K562 (cell line): ENCODE measurements at regions not wholly inside any gene's neighbourhood (a gene's known extent, or its start where the extent isn't known, plus 50 kb on each side); places are given as distances from the start of the nearest gene placed in this dataset.

Experiments
- ATAC-seq: fragments of 200-7000 bp; cut with Tn5 transposase; 3 replicates; pipeline ENCODE4 v1.9.1; 2020; ENCODE audit warnings: moderate library complexity
- BruUV-seq: library from RNA; stranded (reverse); fragments of 400-500 nt; replicated peaks from 2 replicates; lab custom pipeline; 2021; lab: Mats Ljungman, UMichigan
- CTCF ChIA-PET: fragments of 300-600 bp; formaldehyde crosslinking; extraction: SDS; loops from one replicate; lab custom pipeline; 2021; ENCODE audit warnings: low intra/inter-chr PET ratio; lab: Yijun Ruan, JAX
- POLR2A ChIA-PET: fragments of 300-600, 350-650 bp; sonication (Branson Sonifier 250); formaldehyde crosslinking; extraction: SDS; loops from one replicate; lab custom pipeline; 2021; ENCODE audit warnings: antibody characterized with exemption, inconsistent platforms; lab: Yijun Ruan, JAX
- DNase-seq, 4 experiments: peaks; one replicate each; pipeline versions ENCODE4 v3.0.0 to v3.0.0-alpha.2; 2011 to 2018; ENCODE audit warnings: low spot score in 3 of 4, mixed read lengths in 3 of 4; ENCODE audit errors: extremely low read depth in 1 of 4
- FAIRE-seq: peaks from 2 replicates; lab custom pipeline; 2011; peaks lifted over from hg19 to GRCh38; lab: Jason Lieb, UNC
- H2AFZ ChIP-seq: 2 replicates; pipeline ENCODE4 v1.6.0; 2011; ENCODE audit warnings: low read depth, low read length, control low read depth, inconsistent platforms
- H3K27ac ChIP-seq: fragments of 200-600 bp; 3 replicates; pipeline ENCODE4 v1.8.0; 2011; ENCODE audit warnings: low read depth, mild to moderate bottlenecking, control low read depth, inconsistent platforms, low read length, moderate library complexity, mixed read lengths; ENCODE audit errors: extremely low read depth
- H3K27me3 ChIP-seq, 2 experiments: fragments of 300-600 bp in 1 of 2; 2 replicates in 1 of 2; 3 replicates in 1 of 2; pipeline versions ENCODE4 v1.6.0 to v1.8.0; 2011; ENCODE audit warnings: inconsistent platforms in 2 of 2, low read length in 2 of 2, mild to moderate bottlenecking in 1 of 2, mixed read lengths in 1 of 2, moderate library complexity in 1 of 2; ENCODE audit not compliant: control insufficient read depth in 2 of 2, insufficient read depth in 2 of 2
- H3K36me3 ChIP-seq: fragments of 300-600 bp; 3 replicates; pipeline ENCODE4 v1.8.0; 2011; ENCODE audit warnings: mild to moderate bottlenecking, low read length, inconsistent platforms; ENCODE audit not compliant: control insufficient read depth, insufficient read depth
- H3K4me1 ChIP-seq, 2 experiments: fragments of 200-600 bp in 1 of 2; replicated peaks in 1 of 2; 2 replicates in 1 of 2; 3 replicates in 1 of 2; pipeline versions ENCODE4 v1.5.1 to v1.8.0; 2011; ENCODE audit warnings: inconsistent platforms in 2 of 2, low read length in 2 of 2, mild to moderate bottlenecking in 1 of 2, mixed read lengths in 1 of 2, moderate library complexity in 1 of 2; ENCODE audit not compliant: control insufficient read depth in 2 of 2, insufficient read depth in 2 of 2
- H3K4me2 ChIP-seq: 2 replicates; pipeline ENCODE4 v1.6.1; 2011; ENCODE audit warnings: low read length, control low read depth, inconsistent platforms, mixed read lengths; ENCODE audit not compliant: insufficient read depth
- H3K4me3 ChIP-seq: fragments of 200-600 bp; sonication (generic), shearing (Covaris generic); 2 replicates; pipeline ENCODE4 v1.5.1; 2016; ENCODE audit warnings: control low read depth, inconsistent platforms
- H3K79me2 ChIP-seq: fragments of 200-600 bp; 3 replicates; pipeline ENCODE4 v1.8.0; 2011; ENCODE audit warnings: low read length, inconsistent platforms; ENCODE audit not compliant: control insufficient read depth, insufficient read depth
- H3K9ac ChIP-seq, 2 experiments: 2 replicates each; pipeline versions ENCODE4 v1.6.0 to v1.6.1; 2011; ENCODE audit warnings: low read depth in 2 of 2, low read length in 2 of 2, control low read depth in 1 of 2, inconsistent platforms in 1 of 2, mild to moderate bottlenecking in 1 of 2, mixed read lengths in 1 of 2; ENCODE audit not compliant: insufficient read depth in 1 of 2
- H3K9me1 ChIP-seq: one replicate; pipeline ENCODE4 v1.6.0; 2011; ENCODE audit warnings: inconsistent platforms, mild to moderate bottlenecking, low read length, moderate library complexity; ENCODE audit not compliant: control insufficient read depth, insufficient read depth
- H3K9me3 ChIP-seq: replicated peaks from 2 replicates; pipeline ENCODE4 v1.5.1; 2011; ENCODE audit warnings: low read depth, low read length, inconsistent platforms; ENCODE audit not compliant: control insufficient read depth, insufficient read depth
- H4K20me1 ChIP-seq: replicated peaks from 2 replicates; pipeline ENCODE4 v1.6.1; 2011; ENCODE audit warnings: low read length, inconsistent platforms, mixed read lengths; ENCODE audit not compliant: control insufficient read depth, insufficient read depth
- BRCA1 ChIP-seq, 2 experiments: fragments of 450-650 bp in 1 of 2; sonication (generic) in 1 of 2; formaldehyde crosslinking in 1 of 2; IDR thresholded peaks; 2 replicates each; pipeline versions ENCODE4 v1.5.0 to v1.6.1; 2017 to 2020; ENCODE audit warnings: mild to moderate bottlenecking in 1 of 2, missing genetic modification reagents in 1 of 2
- CBX5 ChIP-seq: IDR thresholded peaks from 2 replicates; pipeline ENCODE4 v1.6.1; 2014; ENCODE audit warnings: low read depth, borderline replicate concordance
- FOXK2 ChIP-seq, 2 experiments: fragments of 450-650 bp; IDR thresholded peaks in 1 of 2; conservative IDR thresholded peaks in 1 of 2; 2 replicates each; pipeline ENCODE4 v1.6.1; 2016; ENCODE audit warnings: low read depth in 2 of 2, mild to moderate bottlenecking in 1 of 2
- KAT2B ChIP-seq: IDR thresholded peaks from one replicate; pipeline ENCODE4 v1.6.1; 2012; ENCODE audit warnings: low read depth, mild to moderate bottlenecking, control low read depth, inconsistent platforms, low read length, moderate library complexity
- MAZ ChIP-seq, 2 experiments: fragments of 450-650 bp in 1 of 2; sonication (generic) in 1 of 2; formaldehyde crosslinking; IDR thresholded peaks in 1 of 2; conservative IDR thresholded peaks in 1 of 2; 2 replicates each; pipeline versions ENCODE4 v1.4.0 to v1.5.0; 2020; ENCODE audit warnings: mild to moderate bottlenecking in 1 of 2, missing genetic modification reagents in 1 of 2
- MBD1 ChIP-seq: fragments of 250-450 bp; sonication (Bioruptor Pico); IDR thresholded peaks from 2 replicates; pipeline ENCODE4 v1.8.0; 2022; ENCODE audit warnings: inconsistent platforms
- OTX1 ChIP-seq: fragments of 450-650 bp; formaldehyde crosslinking; IDR thresholded peaks from 2 replicates; pipeline ENCODE4 v1.4.0; 2022; ENCODE audit warnings: mild to moderate bottlenecking
- PYGO2 ChIP-seq: fragments of 450-650 bp; IDR thresholded peaks from 2 replicates; pipeline ENCODE4 v1.6.1; 2016; ENCODE audit warnings: mild to moderate bottlenecking, missing genetic modification characterization, moderate library complexity, missing compliant biosample characterization
- RAD21 ChIP-seq, 2 experiments: fragments of 250-450 bp in 1 of 2; fragments of 450-650 bp in 1 of 2; sonication (Bioruptor Pico) in 1 of 2; formaldehyde crosslinking in 1 of 2; IDR thresholded peaks in 1 of 2; conservative IDR thresholded peaks in 1 of 2; 2 replicates each; pipeline versions ENCODE4 v1.4.0 to v1.8.0; 2020 to 2022; ENCODE audit warnings: mild to moderate bottlenecking in 2 of 2, moderate library complexity in 1 of 2
- RAD51 ChIP-seq: fragments of 450-650 bp; IDR thresholded peaks from 2 replicates; pipeline ENCODE4 v1.7.1; 2016; ENCODE audit warnings: low read depth, mild to moderate bottlenecking, borderline replicate concordance
- TAF1 ChIP-seq: IDR thresholded peaks from 2 replicates; pipeline ENCODE4 v1.6.1; 2011; ENCODE audit warnings: mild to moderate bottlenecking, low read length, moderate library complexity; ENCODE audit not compliant: insufficient read depth, control insufficient read depth, severe bottlenecking; ENCODE audit errors: extremely low read depth
- ZNF699 ChIP-seq: fragments of 250-450 bp; sonication (Bioruptor Pico); IDR thresholded peaks from 2 replicates; pipeline ENCODE4 v1.8.0; 2021; ENCODE audit warnings: mild to moderate bottlenecking, moderate library complexity; ENCODE audit not compliant: insufficient replicate concordance
- WGBS: fragments of 100-300 bp; shearing (Covaris generic); methylation state at CpG from one replicate; pipeline ENCODE4 v1.1.6; 2016; ENCODE audit warnings: low coverage, mixed read lengths; ENCODE audit not compliant: insufficient coverage; ENCODE audit errors: missing lambda C conversion rate; 5-methylcytosine and 5-hydroxymethylcytosine counted together
- in situ Hi-C: fragments of 300-500 bp; cut with MboI; formaldehyde crosslinking; loops from 4 replicates; pipeline ENCODE4 v1.15.0; 2018; ENCODE audit warnings: inconsistent platforms, mixed read lengths
- intact Hi-C: fragments of 100-400 bp; cut with micrococcal nuclease; formaldehyde crosslinking; loops from 2 replicates; pipeline ENCODE4 v1.14.2; 2022

- WGBS, result 1% methylated on average over 4 of the region's 4 CpGs
- H3K9me3 ChIP-seq, result no peaks in the 10 kb centered on the region
- H3K4me2 ChIP-seq, result no peak overlapping the region
- no peaks in the 10 kb centered on the region for H3K79me2 ChIP-seq
- H3K27me3 ChIP-seq, result no peaks in the 10 kb centered on the region
- H4K20me1 ChIP-seq, result no peaks in the 10 kb centered on the region
- H3K4me3 ChIP-seq, result no peak overlapping the region
- DNase-seq, result no peak
- no peaks in the 10 kb centered on the region for H3K36me3 ChIP-seq
- ATAC-seq, result no peak
- intact Hi-C loops, result no loop called here
- FAIRE-seq, result no peak
- ChIA-PET CTCF (no interaction called here), POLR2A (no interaction called here)
- H2AFZ ChIP-seq, result no peak overlapping the region
- no peaks in the 10 kb centered on the region for H3K9me1 ChIP-seq
- in situ Hi-C loops, result no loop called here
- no peaks in the 10 kb centered on the region for H3K4me1 ChIP-seq
- H3K27ac ChIP-seq, result no peak overlapping the region
- no TSS peak for BruUV-seq
- no peak overlapping the region for H3K9ac ChIP-seq
- TF ChIP-seq KAT2B, result no peak
- TF ChIP-seq BRCA1 (IDR thresholded peaks at IDR 0.05), result no peak
- no peak for TF ChIP-seq BRCA1 (CRISPR knock-in tag; IDR thresholded peaks at IDR 0.05)
- TF ChIP-seq RAD51, result no peak
- TF ChIP-seq ZNF699 (CRISPR knock-in tag), result no peak
- no peak for TF ChIP-seq MBD1 (CRISPR knock-in tag)
- TF ChIP-seq TAF1, result no peak
- TF ChIP-seq RAD21 (CRISPR knock-in tag; conservative IDR thresholded peaks at IDR 0.05 in 1 of 2, IDR thresholded peaks at IDR 0.05 in 1 of 2), result no peak
- no peak for TF ChIP-seq MAZ (CRISPR knock-in tag; conservative IDR thresholded peaks at IDR 0.05 in 1 of 2, IDR thresholded peaks at IDR 0.05 in 1 of 2)
- TF ChIP-seq FOXK2 (conservative IDR thresholded peaks at IDR 0.05 in 1 of 2, IDR thresholded peaks at IDR 0.05 in 1 of 2; ENCODE audit: low read depth in 2 of 2), result no peak
- TF ChIP-seq CBX5, result no peak
- no peak for TF ChIP-seq PYGO2 (tag)
- TF ChIP-seq OTX1 (CRISPR knock-in tag), result no peak
Observed at GRCh38 chr11:128316541-128317227, 270.7 kb downstream of the ETS1 start.
